ENCODE measurements at regions not wholly inside any gene's neighbourhood (a gene's known extent, or its start where the extent isn't known, plus 50 kb on each side); places are given as distances from the start of the nearest gene placed in this dataset.

DNA sequence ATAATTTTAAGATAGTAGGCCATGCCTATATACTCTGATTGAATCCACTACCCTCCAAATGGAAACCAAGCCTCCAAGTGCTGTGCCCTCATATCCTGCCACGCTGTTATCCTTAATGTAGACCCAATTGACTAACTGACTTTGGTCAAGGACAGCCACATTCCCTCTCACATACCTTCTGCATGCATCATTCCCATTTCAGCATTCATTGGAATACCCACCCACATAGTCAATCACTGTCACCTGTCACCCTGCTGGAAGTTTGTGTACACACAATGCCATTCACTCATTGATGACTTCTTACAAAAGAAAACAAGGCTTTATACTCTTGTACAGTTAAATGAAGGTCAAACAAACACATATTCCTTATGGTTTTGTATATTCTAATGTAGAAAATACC, 221.1 kb upstream of the PBX1 start:
- Histone ChIP-seq H3K27ac (ENCODE audit: low read depth, low read length) (no peak overlapping the region), H3K79me2 (ENCODE audit: insufficient read depth, low read length) (no peaks in the 10 kb centered on the region), H3K4me3 (ENCODE audit: insufficient read depth, low read depth, low read length) (no peak overlapping the region), H2AFZ (ENCODE audit: low read depth, low read length) (no peak overlapping the region), H4K20me1 (ENCODE audit: insufficient read depth, low read length) (no peaks in the 10 kb centered on the region), H3K36me3 (ENCODE audit: insufficient read depth, low read length) (no peaks in the 10 kb centered on the region), H3K27me3 (ENCODE audit: insufficient read depth, low read length) (no peaks in the 10 kb centered on the region), H3K9me3 (ENCODE audit: insufficient read depth, low read depth, low read length) (no peaks in the 10 kb centered on the region), H3K4me2 (ENCODE audit: low read length) (no peak overlapping the region), H3K9ac (ENCODE audit: low read length) (no peak overlapping the region), H3K4me1 (ENCODE audit: insufficient read depth, low read length) (no peaks in the 10 kb centered on the region)
- Mint-ChIP-seq H3K4me1 (ENCODE audit: low read depth, unreplicated experiment) (peaks cover 5% of the 10 kb centered on the region), H3K27me3 (ENCODE audit: low read depth, unreplicated experiment) (no peaks in the 10 kb centered on the region), H3K4me3 (ENCODE audit: unreplicated experiment) (no peak overlapping the region), H3K9me3 (ENCODE audit: unreplicated experiment) (peaks cover 8% of the 10 kb centered on the region), H3K36me3 (ENCODE audit: low read depth, unreplicated experiment) (no peaks in the 10 kb centered on the region), H3K27ac (ENCODE audit: unreplicated experiment) (no peak overlapping the region)
- DNase-seq (ENCODE audit: low read depth) (no peak), FAIRE-seq (no peak)
- no peak for TF ChIP-seq EZH2 (IDR thresholded peaks at IDR 0.05; ENCODE audit: insufficient read depth, low read length)
- TF ChIP-seq, protein P1, sequence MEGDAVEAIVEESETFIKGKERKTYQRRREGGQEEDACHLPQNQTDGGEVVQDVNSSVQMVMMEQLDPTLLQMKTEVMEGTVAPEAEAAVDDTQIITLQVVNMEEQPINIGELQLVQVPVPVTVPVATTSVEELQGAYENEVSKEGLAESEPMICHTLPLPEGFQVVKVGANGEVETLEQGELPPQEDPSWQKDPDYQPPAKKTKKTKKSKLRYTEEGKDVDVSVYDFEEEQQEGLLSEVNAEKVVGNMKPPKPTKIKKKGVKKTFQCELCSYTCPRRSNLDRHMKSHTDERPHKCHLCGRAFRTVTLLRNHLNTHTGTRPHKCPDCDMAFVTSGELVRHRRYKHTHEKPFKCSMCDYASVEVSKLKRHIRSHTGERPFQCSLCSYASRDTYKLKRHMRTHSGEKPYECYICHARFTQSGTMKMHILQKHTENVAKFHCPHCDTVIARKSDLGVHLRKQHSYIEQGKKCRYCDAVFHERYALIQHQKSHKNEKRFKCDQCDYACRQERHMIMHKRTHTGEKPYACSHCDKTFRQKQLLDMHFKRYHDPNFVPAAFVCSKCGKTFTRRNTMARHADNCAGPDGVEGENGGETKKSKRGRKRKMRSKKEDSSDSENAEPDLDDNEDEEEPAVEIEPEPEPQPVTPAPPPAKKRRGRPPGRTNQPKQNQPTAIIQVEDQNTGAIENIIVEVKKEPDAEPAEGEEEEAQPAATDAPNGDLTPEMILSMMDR (IDR thresholded peaks at IDR 0.05; ENCODE audit: insufficient read depth, low read depth, low read length), result no peak

DNA sequence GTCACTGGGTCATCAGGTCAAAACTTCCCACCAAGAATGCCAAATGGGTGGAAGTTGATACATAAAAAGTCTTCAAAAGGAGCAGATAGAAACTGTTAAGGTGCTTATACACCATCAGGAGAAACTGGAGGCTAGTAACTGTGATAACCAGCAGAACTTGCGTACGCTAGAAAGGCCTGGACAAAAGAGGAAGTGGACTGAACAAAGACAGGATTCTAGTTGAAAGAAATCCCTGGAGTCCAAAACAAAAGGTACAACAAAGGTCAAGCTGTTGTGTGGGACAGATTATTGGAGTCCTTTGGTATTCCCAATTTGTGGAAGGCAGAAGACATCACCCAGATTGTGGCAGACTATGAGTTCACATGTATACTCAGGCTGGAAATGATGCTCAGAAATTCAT, 215.8 kb upstream of the PBX1 start:
- H3K9me3 ChIP-seq (ENCODE audit: insufficient read depth, low read depth, low read length), result peaks cover 2% of the 10 kb centered on the region
- H2AFZ ChIP-seq (ENCODE audit: low read depth, low read length), result no peak overlapping the region
- Mint-ChIP-seq H3K9me3 (ENCODE audit: unreplicated experiment) (peaks cover 8% of the 10 kb centered on the region), H3K4me3 (ENCODE audit: unreplicated experiment) (no peak overlapping the region), H3K27ac (ENCODE audit: unreplicated experiment) (no peak overlapping the region), H3K4me1 (ENCODE audit: low read depth, unreplicated experiment) (no peaks in the 10 kb centered on the region), H3K27me3 (ENCODE audit: low read depth, unreplicated experiment) (peaks cover 6% of the 10 kb centered on the region), H3K36me3 (ENCODE audit: low read depth, unreplicated experiment) (no peaks in the 10 kb centered on the region)
- no peak for DNase-seq (ENCODE audit: low read depth)
- H3K4me3 ChIP-seq (ENCODE audit: insufficient read depth, low read depth, low read length), result no peak overlapping the region
- H4K20me1 ChIP-seq (ENCODE audit: insufficient read depth, low read length), result no peaks in the 10 kb centered on the region
- H3K36me3 ChIP-seq (ENCODE audit: insufficient read depth, low read length), result no peaks in the 10 kb centered on the region
- TF ChIP-seq EZH2 (IDR thresholded peaks at IDR 0.05; ENCODE audit: insufficient read depth, low read length), result no peak
- TF ChIP-seq, protein P1 (IDR thresholded peaks at IDR 0.05; ENCODE audit: insufficient read depth, low read depth, low read length), result no peak
- H3K4me2 ChIP-seq (ENCODE audit: low read length), result no peak overlapping the region
- no peak overlapping the region for H3K9ac ChIP-seq (ENCODE audit: low read length)
- H3K27ac ChIP-seq (ENCODE audit: low read depth, low read length), result no peak overlapping the region
- FAIRE-seq, result no peak
- no peaks in the 10 kb centered on the region for H3K79me2 ChIP-seq (ENCODE audit: insufficient read depth, low read length)
- no peaks in the 10 kb centered on the region for H3K4me1 ChIP-seq (ENCODE audit: insufficient read depth, low read length)
- no peaks in the 10 kb centered on the region for H3K27me3 ChIP-seq (ENCODE audit: insufficient read depth, low read length)

DNA sequence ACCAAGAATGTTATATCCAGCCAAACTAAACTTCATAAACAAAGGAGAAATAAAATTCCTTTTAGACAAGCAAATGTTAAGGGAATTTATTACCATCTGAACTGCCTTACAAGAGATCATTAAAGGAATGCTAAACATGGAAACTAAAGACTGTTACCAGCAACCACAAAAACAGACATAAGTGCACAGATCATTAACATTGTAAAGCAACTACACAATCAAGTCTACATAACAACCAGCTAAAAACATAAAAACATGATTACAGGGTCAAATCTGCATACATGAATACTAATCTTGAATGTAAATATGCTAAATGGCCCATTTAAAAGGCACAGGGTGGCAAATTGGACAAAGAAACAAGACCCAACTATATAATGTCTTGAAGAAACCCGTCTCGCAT, 211.0 kb upstream of the PBX1 start:
- Histone ChIP-seq H4K20me1 (ENCODE audit: insufficient read depth, low read length) (no peaks in the 10 kb centered on the region), H3K4me2 (ENCODE audit: low read length) (no peak overlapping the region), H3K36me3 (ENCODE audit: insufficient read depth, low read length) (no peaks in the 10 kb centered on the region), H3K9ac (ENCODE audit: low read length) (no peak overlapping the region), H3K79me2 (ENCODE audit: insufficient read depth, low read length) (no peaks in the 10 kb centered on the region), H3K9me3 (ENCODE audit: insufficient read depth, low read depth, low read length) (peaks cover 2% of the 10 kb centered on the region), H2AFZ (ENCODE audit: low read depth, low read length) (no peak overlapping the region), H3K4me1 (ENCODE audit: insufficient read depth, low read length) (no peaks in the 10 kb centered on the region), H3K27ac (ENCODE audit: low read depth, low read length) (no peak overlapping the region), H3K4me3 (ENCODE audit: insufficient read depth, low read depth, low read length) (no peak overlapping the region), H3K27me3 (ENCODE audit: insufficient read depth, low read length) (no peaks in the 10 kb centered on the region)
- TF ChIP-seq, protein P1 (IDR thresholded peaks at IDR 0.05; ENCODE audit: insufficient read depth, low read depth, low read length), result no peak
- no peak for TF ChIP-seq EZH2 (IDR thresholded peaks at IDR 0.05; ENCODE audit: insufficient read depth, low read length)
- no peaks in the 10 kb centered on the region for H3K4me1 Mint-ChIP-seq (ENCODE audit: low read depth, unreplicated experiment)
- H3K9me3 Mint-ChIP-seq (ENCODE audit: unreplicated experiment), result peaks cover 6% of the 10 kb centered on the region
- no peak overlapping the region for H3K4me3 Mint-ChIP-seq (ENCODE audit: unreplicated experiment)
- peaks cover 6% of the 10 kb centered on the region for H3K27me3 Mint-ChIP-seq (ENCODE audit: low read depth, unreplicated experiment)
- FAIRE-seq, result no peak
- no peaks in the 10 kb centered on the region for H3K36me3 Mint-ChIP-seq (ENCODE audit: low read depth, unreplicated experiment)
- no peak overlapping the region for H3K27ac Mint-ChIP-seq (ENCODE audit: unreplicated experiment)
- DNase-seq (ENCODE audit: low read depth), result no peak

Data from astrocyte (in vitro differentiated cells and primary cell).